ENCODE measurements at regions not wholly inside any gene's neighbourhood (a gene's known extent, or its start where the extent isn't known, plus 50 kb on each side); places are given as distances from the start of the nearest gene placed in this dataset.
"Not testable (repeated sequence)": the region's sequence is repeated elsewhere in the genome, so short reads cannot be mapped to it uniquely, and the experiment has no call there.

DNA sequence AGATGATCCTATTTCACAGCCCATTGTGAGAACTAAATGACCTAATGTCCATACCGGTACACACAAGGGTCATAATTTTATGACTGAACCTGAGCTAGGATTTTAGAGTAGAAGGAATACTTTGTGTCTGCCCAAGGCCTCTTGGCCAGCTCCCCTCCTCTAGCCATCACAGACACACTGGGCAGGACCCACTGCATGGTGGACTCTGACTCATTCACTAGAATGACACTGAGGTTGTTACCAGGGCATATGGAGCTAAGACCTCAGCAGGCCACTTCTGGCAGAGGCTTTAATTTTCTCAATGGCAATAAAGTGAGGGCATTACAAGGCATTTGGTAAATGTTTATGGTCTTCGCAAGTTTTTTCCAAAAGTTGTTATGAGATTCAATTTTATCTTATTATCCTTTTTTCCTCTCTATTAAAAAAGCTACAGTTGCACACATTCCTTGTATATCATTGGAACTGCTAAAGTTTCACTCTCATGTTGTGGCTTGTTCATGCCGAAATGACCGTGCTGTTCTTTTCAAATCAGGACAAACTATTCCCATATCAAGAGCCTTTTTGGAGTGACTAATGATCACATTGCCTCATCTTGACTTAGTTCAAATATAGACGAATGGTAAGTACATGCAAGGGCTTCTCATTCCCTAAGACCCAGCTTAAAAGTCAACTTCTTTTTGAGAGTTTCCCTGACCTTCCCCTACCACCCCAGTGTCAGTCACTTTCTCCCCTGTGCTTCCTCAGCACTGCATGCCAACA lies 595.7 kb downstream of the ACTL7B start:
- Mint-ChIP-seq H3K4me1 (no peaks in the 10 kb centered on the region), H3K27ac (ENCODE audit: unreplicated experiment) (no peak overlapping the region), H3K4me3 (no peak overlapping the region), H3K36me3 (ENCODE audit: low read depth) (no peaks in the 10 kb centered on the region), H3K27me3 (ENCODE audit: low read depth) (no peaks in the 10 kb centered on the region), H3K9me3 (peaks cover 5% of the 10 kb centered on the region)
- TF ChIP-seq, protein P1, sequence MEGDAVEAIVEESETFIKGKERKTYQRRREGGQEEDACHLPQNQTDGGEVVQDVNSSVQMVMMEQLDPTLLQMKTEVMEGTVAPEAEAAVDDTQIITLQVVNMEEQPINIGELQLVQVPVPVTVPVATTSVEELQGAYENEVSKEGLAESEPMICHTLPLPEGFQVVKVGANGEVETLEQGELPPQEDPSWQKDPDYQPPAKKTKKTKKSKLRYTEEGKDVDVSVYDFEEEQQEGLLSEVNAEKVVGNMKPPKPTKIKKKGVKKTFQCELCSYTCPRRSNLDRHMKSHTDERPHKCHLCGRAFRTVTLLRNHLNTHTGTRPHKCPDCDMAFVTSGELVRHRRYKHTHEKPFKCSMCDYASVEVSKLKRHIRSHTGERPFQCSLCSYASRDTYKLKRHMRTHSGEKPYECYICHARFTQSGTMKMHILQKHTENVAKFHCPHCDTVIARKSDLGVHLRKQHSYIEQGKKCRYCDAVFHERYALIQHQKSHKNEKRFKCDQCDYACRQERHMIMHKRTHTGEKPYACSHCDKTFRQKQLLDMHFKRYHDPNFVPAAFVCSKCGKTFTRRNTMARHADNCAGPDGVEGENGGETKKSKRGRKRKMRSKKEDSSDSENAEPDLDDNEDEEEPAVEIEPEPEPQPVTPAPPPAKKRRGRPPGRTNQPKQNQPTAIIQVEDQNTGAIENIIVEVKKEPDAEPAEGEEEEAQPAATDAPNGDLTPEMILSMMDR (conservative IDR thresholded peaks at IDR 0.05) = no peak
- DNase-seq (ENCODE audit: low read depth, low spot score) = no peak

DNA sequence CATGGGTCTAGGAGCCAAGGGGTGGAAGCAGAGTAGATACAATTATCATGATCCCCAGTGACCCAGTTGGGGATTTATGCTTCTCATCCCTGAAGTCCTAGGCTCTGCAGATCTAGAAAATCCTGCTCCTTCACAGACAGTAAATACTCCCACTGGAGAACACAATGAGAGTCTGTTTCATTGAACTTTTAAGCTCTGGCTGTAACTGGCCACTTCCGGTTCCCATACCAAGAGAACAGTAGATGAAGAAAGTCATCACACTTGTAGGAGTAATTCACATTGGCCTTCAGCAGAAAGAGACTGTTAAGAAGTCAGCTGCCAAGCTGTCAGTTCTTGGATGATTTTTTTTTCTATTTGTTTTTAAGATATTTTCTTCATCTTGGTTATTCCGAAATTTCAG lies 597.1 kb downstream of the ACTL7B start:
- no peak overlapping the region for H3K4me3 Mint-ChIP-seq
- no peak overlapping the region for H3K27ac Mint-ChIP-seq (ENCODE audit: unreplicated experiment)
- no peaks in the 10 kb centered on the region for H3K27me3 Mint-ChIP-seq (ENCODE audit: low read depth)
- DNase-seq (ENCODE audit: low read depth, low spot score) = no peak
- no peaks in the 10 kb centered on the region for H3K4me1 Mint-ChIP-seq
- no peaks in the 10 kb centered on the region for H3K36me3 Mint-ChIP-seq (ENCODE audit: low read depth)
- H3K9me3 Mint-ChIP-seq = peaks cover 5% of the 10 kb centered on the region
- TF ChIP-seq, protein P1 (conservative IDR thresholded peaks at IDR 0.05) = no peak

DNA sequence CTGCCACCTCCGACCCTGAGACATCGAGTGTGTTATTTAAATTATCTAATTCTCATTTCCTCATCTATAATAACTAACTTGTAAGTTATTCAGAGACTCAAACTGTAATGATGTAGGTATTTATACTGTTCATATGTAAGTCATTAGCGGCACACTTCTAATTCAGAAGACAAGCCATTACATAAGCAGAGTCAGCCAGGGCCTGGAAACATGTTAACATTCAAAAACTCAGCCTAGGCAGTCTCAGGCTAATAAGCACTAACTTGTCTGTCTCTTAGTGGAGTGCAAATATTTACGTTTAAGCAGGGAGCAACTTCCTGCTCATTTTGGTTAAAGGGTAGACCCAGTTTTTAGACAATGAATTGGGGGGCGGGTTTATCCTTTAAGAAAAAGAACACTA lies 598.4 kb downstream of the ACTL7B start:
- no peaks in the 10 kb centered on the region for H3K4me1 Mint-ChIP-seq
- H3K27ac Mint-ChIP-seq (ENCODE audit: unreplicated experiment) = no peak overlapping the region
- no peak overlapping the region for H3K4me3 Mint-ChIP-seq
- TF ChIP-seq, protein P1 (conservative IDR thresholded peaks at IDR 0.05) = no peak
- peaks cover 3% of the 10 kb centered on the region for H3K9me3 Mint-ChIP-seq
- no peak for DNase-seq (ENCODE audit: low read depth, low spot score)
- no peaks in the 10 kb centered on the region for H3K36me3 Mint-ChIP-seq (ENCODE audit: low read depth)
- H3K27me3 Mint-ChIP-seq (ENCODE audit: low read depth) = no peaks in the 10 kb centered on the region

DNA sequence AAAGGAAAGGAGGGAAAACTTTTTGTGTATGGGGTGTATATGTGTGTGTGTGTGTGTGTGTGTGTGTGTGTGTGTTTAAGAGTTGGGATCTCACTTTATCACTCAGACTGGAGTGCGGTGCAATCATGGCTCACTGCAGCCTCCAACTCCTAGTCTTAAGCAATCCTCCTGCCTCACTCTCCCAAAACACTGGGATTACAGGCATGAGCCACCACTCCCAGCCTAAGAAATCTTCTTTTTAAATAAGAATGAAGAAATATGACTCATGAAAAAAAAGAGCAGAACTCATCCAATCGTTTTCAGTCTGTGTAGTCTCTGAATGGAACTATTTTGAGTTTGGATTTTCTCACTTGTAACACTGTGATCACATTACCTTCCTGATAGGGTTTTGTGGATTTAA lies 601.5 kb downstream of the ACTL7B start:
- no peak for DNase-seq (ENCODE audit: low read depth, low spot score)
- H3K27ac Mint-ChIP-seq (ENCODE audit: unreplicated experiment) = no peak overlapping the region
- peaks cover 3% of the 10 kb centered on the region for H3K9me3 Mint-ChIP-seq
- no peaks in the 10 kb centered on the region for H3K36me3 Mint-ChIP-seq (ENCODE audit: low read depth)
- TF ChIP-seq, protein P1 (conservative IDR thresholded peaks at IDR 0.05) = no peak
- no peaks in the 10 kb centered on the region for H3K27me3 Mint-ChIP-seq (ENCODE audit: low read depth)
- no peak overlapping the region for H3K4me3 Mint-ChIP-seq
- H3K4me1 Mint-ChIP-seq = no peaks in the 10 kb centered on the region

DNA sequence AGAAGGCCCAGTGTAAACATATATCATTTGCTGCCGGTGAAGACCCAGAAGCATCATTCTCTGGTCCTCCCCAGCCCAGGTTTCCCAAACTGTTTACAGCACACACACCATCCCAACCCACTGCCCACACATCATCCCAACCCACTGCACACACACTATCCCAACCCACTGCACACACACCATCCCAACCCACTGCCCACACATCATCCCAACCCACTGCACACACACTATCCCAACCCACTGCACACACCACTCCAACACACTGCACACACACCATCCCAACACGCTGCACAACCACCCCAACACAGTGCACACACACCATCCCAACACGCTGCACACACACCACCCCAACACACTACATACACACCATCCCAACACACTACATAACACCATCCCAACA lies 608.4 kb downstream of the ACTL7B start:
- DNase-seq (ENCODE audit: low read depth, low spot score); H3K9me3 Mint-ChIP-seq; H3K36me3 Mint-ChIP-seq (ENCODE audit: low read depth); H3K4me1 Mint-ChIP-seq; H3K27ac Mint-ChIP-seq (ENCODE audit: unreplicated experiment); H3K4me3 Mint-ChIP-seq; H3K27me3 Mint-ChIP-seq (ENCODE audit: low read depth): not testable (repeated sequence)

DNA sequence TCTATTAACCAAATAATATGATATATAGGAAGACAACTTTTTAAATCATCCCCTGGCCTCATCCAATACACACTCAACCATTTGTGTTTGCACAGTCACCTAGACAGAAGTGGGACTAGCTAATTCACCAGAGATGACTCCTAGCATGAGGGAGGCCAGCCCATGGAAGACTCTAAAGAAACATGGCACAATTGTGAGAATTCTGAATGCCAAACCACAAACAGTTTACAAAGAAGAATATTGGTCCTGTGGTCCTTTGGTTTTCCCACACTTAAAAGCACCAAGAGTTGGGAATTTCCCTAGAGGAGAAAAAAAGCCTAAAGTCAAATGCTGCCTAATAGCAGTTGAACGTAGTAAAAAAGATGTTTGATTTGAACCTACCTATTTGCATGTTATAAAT lies 609.9 kb downstream of the ACTL7B start:
- H3K27me3 Mint-ChIP-seq (ENCODE audit: low read depth) = no peaks in the 10 kb centered on the region
- no peaks in the 10 kb centered on the region for H3K36me3 Mint-ChIP-seq (ENCODE audit: low read depth)
- peaks cover 3% of the 10 kb centered on the region for H3K9me3 Mint-ChIP-seq
- TF ChIP-seq, protein P1 (conservative IDR thresholded peaks at IDR 0.05) = no peak
- H3K27ac Mint-ChIP-seq (ENCODE audit: unreplicated experiment) = no peak overlapping the region
- no peaks in the 10 kb centered on the region for H3K4me1 Mint-ChIP-seq
- no peak for DNase-seq (ENCODE audit: low read depth, low spot score)
- no peak overlapping the region for H3K4me3 Mint-ChIP-seq

Data from neural crest cell (in vitro differentiated cells).